ENCODE measurements at regions not wholly inside any gene's neighbourhood (a gene's known extent, or its start where the extent isn't known, plus 50 kb on each side); places are given as distances from the start of the nearest gene placed in this dataset.

- H2AFZ ChIP-seq (ENCODE audit: low read depth) = no peak overlapping the region
- no peaks in the 10 kb centered on the region for H3K79me2 ChIP-seq (ENCODE audit: insufficient read depth, low read depth)
- no peak overlapping the region for H3K27ac ChIP-seq
- H3K4me2 ChIP-seq = no peak overlapping the region
- H3K4me1 ChIP-seq (ENCODE audit: low read depth, poor library complexity, severe bottlenecking) = no peaks in the 10 kb centered on the region
- H3K27me3 ChIP-seq (ENCODE audit: insufficient read depth, low read depth) = no peaks in the 10 kb centered on the region
- H3K36me3 ChIP-seq (ENCODE audit: insufficient read depth) = no peaks in the 10 kb centered on the region
- no peak overlapping the region for H3K4me3 ChIP-seq (IDR thresholded peaks at IDR 0.05; ENCODE audit: insufficient read depth, low read depth, low read length)
- H3K9ac ChIP-seq = no peak overlapping the region
- no peaks in the 10 kb centered on the region for H4K20me1 ChIP-seq (ENCODE audit: insufficient read depth)
- no peak for TF ChIP-seq CTCF (conservative IDR thresholded peaks at IDR 0.05; ENCODE audit: low read depth, low read length)
Measured at GRCh38 chr1:229114850-229115365, 156.0 kb upstream of the RAB4A start.

- H3K4me3 ChIP-seq (IDR thresholded peaks at IDR 0.05; ENCODE audit: insufficient read depth, low read depth, low read length) = no peak overlapping the region
- no peak overlapping the region for H3K9ac ChIP-seq
- no peaks in the 10 kb centered on the region for H3K4me1 ChIP-seq (ENCODE audit: low read depth, poor library complexity, severe bottlenecking)
- H2AFZ ChIP-seq (ENCODE audit: low read depth) = no peak overlapping the region
- H3K4me2 ChIP-seq = no peak overlapping the region
- no peak overlapping the region for H3K27ac ChIP-seq
- no peaks in the 10 kb centered on the region for H3K36me3 ChIP-seq (ENCODE audit: insufficient read depth)
- H3K27me3 ChIP-seq (ENCODE audit: insufficient read depth, low read depth) = no peaks in the 10 kb centered on the region
- H4K20me1 ChIP-seq (ENCODE audit: insufficient read depth) = no peaks in the 10 kb centered on the region
- no peaks in the 10 kb centered on the region for H3K79me2 ChIP-seq (ENCODE audit: insufficient read depth, low read depth)
- no peak for TF ChIP-seq CTCF (conservative IDR thresholded peaks at IDR 0.05; ENCODE audit: low read depth, low read length)
Measured at GRCh38 chr1:229116114-229116513, 154.8 kb upstream of the RAB4A start.

GRCh38 chr1:229117664-229118300, 153.1 kb upstream of the RAB4A start:
- TF ChIP-seq CTCF (conservative IDR thresholded peaks at IDR 0.05; ENCODE audit: low read depth, low read length) = no peak
- Histone ChIP-seq H3K4me3 (IDR thresholded peaks at IDR 0.05; ENCODE audit: insufficient read depth, low read depth, low read length) (no peak overlapping the region), H3K79me2 (ENCODE audit: insufficient read depth, low read depth) (no peaks in the 10 kb centered on the region), H3K9ac (no peak overlapping the region), H4K20me1 (ENCODE audit: insufficient read depth) (no peaks in the 10 kb centered on the region), H3K4me1 (ENCODE audit: low read depth, poor library complexity, severe bottlenecking) (no peaks in the 10 kb centered on the region), H3K27me3 (ENCODE audit: insufficient read depth, low read depth) (no peaks in the 10 kb centered on the region), H3K4me2 (no peak overlapping the region), H3K36me3 (ENCODE audit: insufficient read depth) (no peaks in the 10 kb centered on the region), H2AFZ (ENCODE audit: low read depth) (no peak overlapping the region), H3K27ac (no peak overlapping the region)

GRCh38 chr1:229118477-229119061, 152.3 kb upstream of the RAB4A start:
- no peaks in the 10 kb centered on the region for H3K79me2 ChIP-seq (ENCODE audit: insufficient read depth, low read depth)
- no peaks in the 10 kb centered on the region for H3K4me1 ChIP-seq (ENCODE audit: low read depth, poor library complexity, severe bottlenecking)
- H2AFZ ChIP-seq (ENCODE audit: low read depth) = no peak overlapping the region
- H3K36me3 ChIP-seq (ENCODE audit: insufficient read depth) = no peaks in the 10 kb centered on the region
- no peaks in the 10 kb centered on the region for H4K20me1 ChIP-seq (ENCODE audit: insufficient read depth)
- H3K27ac ChIP-seq = no peak overlapping the region
- TF ChIP-seq CTCF (conservative IDR thresholded peaks at IDR 0.05; ENCODE audit: low read depth, low read length) = no peak
- H3K9ac ChIP-seq = no peak overlapping the region
- no peaks in the 10 kb centered on the region for H3K27me3 ChIP-seq (ENCODE audit: insufficient read depth, low read depth)
- H3K4me2 ChIP-seq = no peak overlapping the region
- H3K4me3 ChIP-seq (IDR thresholded peaks at IDR 0.05; ENCODE audit: insufficient read depth, low read depth, low read length) = no peak overlapping the region
